Activated T-cell treated with anti-CD3 and anti-CD28 coated beads for 48 hours (primary cell): ENCODE measurements at regions not wholly inside any gene's neighbourhood (a gene's known extent, or its start where the extent isn't known, plus 50 kb on each side); places are given as distances from the start of the nearest gene placed in this dataset.

Experiments
- DNase-seq: peaks from one replicate; pipeline ENCODE4 v3.0.0-alpha.2; 2020; ENCODE audit warnings: low read depth

DNA sequence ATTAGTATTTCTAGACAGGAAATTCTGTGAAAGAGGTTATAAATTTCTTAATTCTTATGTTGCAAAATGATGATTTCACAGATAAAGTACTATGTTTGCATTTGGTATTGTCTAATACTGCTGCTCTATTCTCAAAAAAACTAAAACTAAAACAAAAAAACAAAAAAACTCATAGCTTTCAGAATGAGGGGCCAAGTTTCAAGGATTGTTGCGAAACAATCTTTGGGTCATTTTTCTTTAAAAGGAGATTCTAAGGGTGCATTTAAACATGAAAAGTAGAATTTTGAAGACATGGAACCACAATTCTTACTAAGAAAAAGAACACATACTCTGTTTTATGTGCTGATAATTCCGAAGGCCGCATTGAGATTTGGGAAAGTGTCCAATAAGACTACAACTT, 645.1 kb downstream of the ADGRL2 start:
- DNase-seq = no peak

DNA sequence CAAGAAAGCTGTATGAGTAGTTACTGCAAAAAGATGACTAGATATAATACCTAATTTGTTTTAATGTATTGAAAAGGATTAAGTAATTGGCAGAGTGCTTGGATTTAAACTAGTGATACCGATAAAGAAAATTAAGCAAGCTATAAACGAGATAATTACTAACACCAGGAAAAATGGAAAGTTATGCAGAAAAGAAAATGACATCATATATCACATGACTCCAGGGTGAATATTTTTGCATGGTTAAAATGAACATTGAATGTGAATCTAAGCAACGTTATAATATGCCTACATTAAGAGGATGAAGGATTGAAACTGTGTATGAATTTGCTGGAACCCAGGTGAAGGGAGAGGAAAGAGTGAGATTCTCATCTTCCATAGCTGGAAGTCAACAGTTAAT, 644.4 kb downstream of the ADGRL2 start:
- DNase-seq = no peak

DNA sequence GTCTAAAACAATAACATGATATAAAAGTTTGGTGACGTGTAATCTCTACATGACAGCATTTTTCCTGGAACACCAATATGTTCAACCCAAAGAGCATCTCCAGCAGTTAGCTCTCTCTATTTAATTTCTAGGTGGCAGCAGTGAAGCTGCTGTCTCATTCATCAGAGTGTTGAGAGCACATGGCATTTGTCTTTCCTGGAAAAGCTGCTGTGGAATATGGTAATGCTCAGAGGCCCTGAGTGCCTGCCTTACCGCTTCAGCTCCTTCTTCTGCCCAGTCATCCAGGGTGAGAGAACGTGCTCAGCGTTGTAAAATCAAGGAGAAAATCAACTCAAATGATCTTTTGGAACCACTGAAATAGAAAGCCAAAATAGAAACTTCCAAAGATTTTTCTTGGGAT, 640.7 kb downstream of the ADGRL2 start:
- no peak for DNase-seq

DNA sequence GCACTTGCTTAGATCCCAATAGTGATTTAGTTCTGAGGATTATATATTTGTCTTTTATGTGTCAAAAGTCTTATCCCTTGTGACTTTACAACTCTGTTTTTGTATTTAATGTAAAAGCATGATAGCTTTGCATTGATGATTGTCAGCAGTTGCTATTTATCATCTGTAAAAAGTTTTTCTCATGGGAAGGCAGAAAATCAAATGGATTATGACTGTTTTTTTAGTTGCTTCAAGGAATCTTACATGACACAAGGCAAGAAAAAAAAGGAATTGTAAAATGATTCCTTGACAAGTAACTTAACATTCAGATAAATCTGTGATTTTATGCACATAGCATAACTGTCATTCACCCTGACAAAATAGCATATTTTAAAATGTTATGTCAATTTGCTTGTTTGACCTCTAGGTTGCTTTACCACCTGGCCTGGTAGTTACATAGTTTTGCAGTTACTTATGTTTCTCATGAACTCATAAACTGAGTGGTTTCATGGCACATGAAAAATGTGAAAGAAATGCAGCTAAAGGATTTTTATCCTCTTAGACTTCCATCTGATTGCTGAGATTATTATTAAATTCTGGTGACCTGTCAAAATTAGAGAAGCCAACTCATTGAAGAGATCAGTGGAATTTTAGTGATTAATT, 622.6 kb downstream of the ADGRL2 start:
- no peak for DNase-seq

DNA sequence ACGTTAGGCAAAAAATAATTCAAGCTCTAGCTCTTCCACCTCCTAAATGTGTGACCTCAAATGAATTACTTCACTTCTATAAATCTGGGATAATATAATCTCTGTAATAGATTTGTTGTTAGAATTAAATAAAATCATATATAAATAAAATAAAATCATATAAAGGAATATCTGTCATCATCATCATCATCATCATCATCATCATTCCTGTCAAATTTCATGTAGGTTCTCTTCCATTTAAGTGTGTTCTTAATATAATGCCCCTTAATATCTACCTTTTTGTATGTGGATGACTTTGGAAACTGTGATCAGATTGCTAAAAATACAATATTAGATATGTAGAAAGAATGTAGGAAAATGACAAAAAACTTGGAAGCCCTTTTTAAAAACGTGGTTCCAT, 621.0 kb downstream of the ADGRL2 start:
- DNase-seq = no peak

DNA sequence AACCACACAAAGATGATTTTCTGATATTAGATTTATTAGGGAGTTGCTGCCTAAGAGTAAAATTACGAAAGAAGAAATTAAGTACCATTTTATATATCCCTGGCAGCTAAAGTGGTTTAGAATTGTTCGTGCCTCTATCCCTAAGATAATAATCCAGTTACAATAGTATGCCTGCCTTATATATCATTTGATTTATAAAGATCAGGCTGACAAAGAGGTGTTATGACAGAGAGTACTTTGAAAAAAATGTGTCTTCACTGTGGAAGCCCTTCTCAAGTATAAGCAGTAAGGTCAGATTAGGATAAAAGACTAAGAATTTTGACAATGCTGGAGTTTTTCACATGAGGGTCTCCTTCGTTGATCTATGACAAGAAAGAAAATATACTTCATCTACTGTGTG, 619.9 kb downstream of the ADGRL2 start:
- no peak for DNase-seq

DNA sequence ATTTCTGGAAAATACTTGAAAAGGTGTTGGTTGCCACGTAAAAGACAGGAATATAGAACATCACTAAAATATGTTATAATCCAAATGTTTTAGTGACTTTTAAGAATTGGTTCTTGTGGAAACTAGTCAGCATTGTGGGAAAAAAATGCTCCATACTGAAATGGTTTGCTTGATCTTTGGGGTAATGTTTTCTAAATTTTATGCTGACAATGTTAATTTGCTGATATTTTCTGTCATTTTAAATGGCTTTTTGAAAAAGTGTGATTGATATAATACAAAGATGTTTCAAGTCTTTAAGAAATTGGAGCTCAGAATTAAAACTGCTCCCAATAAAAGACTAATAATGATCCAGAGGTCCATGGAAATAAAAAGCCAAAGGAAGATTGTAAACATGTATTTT, 610.9 kb downstream of the ADGRL2 start:
- no peak for DNase-seq

DNA sequence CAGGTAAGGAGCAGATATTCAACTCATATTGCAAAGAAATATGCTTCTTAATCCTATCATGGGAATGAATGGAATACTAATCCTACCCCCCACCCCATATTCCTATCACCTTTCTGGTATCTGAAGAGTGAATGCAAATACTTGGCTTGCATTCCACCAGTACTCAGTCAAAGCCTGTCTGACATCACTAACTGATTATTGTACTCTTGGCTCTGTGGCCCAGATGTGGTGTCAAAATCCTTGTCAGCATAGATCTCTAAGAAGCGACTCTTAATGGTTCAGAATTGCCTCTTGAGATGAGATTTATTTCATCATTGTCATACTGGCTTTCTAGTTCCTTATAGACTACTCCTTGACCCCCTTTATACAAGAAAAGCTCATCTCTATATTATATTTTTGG, 604.6 kb downstream of the ADGRL2 start:
- no peak for DNase-seq

DNA sequence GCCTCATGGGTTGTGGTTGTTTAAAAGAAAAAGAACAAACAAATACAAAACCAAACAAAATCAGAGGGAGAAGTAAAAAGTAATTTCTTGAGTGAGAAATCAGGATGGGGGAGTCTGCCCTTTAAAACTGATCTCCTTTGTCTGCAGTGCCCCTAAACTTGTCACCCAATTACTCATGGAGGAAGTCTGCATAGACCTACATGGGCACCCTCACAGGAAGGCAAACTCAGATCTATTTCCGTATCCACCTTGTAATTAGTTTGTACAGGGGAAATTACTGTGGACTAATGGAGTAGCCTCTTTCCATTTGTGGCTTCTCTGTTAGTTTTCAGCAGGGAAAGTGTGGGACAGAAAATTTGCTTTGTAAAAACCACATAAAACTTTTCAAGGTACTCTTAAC, 600.4 kb downstream of the ADGRL2 start:
- DNase-seq = no peak

DNA sequence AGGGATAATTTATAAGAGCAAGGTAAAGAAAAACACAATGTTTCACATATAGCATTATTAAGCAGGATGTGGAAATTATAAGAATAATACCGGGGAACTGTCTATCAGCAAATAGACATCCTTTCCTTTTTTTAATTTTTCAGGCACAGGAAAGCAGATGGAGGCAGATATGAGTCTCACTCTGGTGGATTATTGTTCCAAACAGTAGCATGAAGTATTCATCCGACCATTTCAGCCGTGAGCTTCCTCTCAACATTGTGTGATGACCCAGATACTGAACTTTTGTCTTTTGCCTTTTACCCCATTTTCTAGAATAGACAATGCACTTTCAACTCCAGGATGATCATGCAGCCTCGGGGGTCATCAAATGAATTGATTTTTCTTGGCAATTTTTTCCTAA, 599.8 kb downstream of the ADGRL2 start:
- no peak for DNase-seq

DNA sequence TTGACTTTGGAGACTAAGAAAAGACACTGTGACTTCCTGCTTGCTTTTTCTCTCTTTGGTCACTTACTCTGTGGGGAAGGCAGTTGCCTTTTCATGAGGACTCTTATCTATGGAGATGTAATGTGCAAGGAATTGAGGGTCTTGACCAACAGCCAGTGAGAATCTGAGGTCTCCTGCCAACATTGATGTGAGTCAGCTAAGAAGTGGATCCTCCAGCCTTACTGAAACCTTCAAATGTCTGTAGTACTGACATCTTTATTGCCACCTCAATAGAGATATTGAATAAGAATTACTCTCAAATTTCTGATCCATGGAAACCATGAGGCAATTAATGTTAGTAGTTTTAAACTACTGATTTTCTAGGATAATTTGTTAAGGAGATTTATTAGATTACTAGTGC, 598.4 kb downstream of the ADGRL2 start:
- no peak for DNase-seq

DNA sequence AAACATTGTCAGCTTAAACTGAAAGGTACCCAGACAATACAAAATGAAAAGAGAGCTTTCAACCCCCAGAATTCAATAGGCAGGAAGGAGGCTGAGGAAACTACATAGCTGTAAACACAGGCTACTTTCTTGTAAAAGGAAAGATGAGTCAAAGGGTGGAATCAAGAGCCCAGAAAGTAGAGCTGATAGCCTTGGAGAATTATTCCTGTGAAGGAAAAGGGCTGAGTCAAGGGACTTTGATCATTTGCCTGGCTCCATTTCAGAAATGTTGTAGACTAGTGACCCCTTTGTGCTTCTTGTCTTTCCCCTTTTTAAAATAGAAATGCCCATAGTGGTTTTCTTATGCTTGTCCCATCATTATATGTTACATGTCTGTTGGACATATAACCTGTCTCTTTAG, 597.6 kb downstream of the ADGRL2 start:
- DNase-seq = no peak

DNA sequence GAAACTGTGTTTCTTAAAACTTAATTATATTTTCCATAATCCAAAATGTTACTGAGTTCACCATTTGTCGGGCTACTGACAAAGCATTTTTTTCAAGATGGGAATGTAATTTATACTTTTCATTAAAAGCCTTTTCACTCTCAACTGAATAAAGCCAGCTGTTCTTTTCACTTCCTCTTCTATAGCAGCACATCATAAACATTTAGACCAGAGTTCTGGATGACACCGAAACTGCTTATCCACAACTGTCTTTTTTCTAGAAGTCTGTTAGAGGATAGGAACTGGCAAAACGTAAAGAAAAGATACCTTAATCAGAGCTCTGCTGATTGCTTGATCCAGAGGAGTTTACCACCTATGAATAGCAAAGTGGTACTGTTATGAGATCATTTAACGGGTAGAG, 594.7 kb downstream of the ADGRL2 start:
- DNase-seq = no peak

DNA sequence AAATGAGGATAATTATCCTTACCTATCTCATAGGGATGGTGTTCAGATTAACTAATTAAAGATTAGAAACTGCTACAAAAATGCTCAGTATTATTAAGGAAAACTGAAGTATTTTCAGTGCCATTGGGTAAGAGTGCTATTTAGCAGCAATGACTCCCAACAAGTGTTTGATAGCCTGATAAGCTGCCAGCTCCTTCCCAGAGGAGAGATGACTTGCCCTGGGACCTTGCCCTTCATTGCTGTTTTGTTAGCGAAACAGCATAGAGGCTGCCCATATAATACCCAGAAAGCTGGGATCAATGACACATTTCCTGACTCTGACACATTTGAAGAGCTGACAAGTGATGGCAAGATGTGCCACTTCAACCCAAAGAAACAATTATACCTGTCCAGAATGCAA, 592.2 kb downstream of the ADGRL2 start:
- DNase-seq = no peak

DNA sequence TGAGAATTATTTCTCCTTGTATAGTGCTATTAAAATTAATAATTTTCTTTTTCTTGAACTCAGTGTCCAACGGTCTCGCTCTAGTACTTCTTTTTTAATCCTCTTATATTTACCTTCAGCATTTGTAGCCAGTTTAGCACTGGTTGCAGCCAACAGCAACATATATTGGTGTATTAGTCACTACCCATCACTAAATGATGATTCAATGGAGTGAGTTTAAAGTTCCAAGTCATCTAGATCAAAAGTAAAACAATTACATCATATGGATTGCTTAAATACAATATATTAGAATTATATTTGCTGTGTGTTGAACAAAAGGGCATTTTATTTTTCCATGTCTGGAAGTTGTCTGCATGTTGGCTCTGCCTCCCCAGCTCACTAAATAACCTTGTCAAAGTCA, 591.8 kb downstream of the ADGRL2 start:
- DNase-seq = no peak

DNA sequence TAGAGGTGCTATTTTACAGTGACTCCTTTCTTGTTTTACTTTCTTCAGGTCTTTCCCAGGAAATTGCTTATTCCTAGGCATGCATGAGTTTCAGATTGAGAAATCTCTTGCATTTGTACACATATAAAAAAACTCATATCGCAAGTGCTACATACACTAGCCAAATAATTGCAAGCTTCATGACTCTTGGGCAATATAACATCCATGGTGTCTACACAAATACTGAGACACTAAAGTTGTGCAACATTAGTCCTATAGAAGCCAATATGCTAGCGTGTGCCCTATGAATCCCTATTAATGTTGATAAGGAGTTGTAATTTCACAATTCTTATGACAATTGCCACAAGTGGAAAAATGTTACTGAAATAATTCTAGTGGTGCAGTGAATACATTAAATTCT, 591.0 kb downstream of the ADGRL2 start:
- DNase-seq = no peak

DNA sequence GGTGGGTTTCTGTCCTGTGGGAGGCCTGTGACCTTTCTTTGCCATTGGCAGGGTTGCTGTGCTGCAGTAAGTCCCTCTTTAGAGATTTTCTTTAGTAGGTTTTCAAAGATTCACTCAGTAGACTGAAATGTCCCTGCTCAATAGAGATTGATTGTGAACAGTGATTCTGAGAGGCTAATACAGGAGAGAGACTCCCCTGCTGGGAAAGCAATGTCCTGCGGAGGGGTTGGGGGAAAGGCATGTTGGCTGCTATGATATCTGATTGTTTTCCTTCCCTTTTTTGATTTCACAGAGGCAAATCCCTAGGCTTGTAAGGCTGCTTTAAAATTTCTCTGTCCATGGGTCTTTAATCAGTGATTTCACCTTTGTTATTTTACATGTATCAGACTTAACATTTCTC, 589.9 kb downstream of the ADGRL2 start:
- no peak for DNase-seq

DNA sequence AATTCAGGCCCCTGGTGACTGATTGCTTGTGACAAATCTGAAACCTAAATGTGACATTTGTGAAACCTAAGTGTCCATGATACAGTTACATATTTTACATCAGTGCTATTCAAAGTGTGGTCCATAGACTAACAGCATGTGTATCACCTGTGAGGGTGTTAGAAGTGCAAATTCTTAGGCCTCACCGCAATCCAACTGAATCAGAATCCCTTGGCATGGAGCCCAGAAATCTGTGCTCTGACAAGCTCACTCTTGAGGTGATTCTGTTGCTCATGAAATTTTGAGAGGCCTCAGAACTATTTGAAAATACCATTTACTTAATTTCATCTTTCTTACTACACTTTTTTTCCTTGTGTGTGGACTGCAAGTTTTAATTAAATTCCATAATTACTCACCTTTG, 587.9 kb downstream of the ADGRL2 start:
- DNase-seq = no peak

DNA sequence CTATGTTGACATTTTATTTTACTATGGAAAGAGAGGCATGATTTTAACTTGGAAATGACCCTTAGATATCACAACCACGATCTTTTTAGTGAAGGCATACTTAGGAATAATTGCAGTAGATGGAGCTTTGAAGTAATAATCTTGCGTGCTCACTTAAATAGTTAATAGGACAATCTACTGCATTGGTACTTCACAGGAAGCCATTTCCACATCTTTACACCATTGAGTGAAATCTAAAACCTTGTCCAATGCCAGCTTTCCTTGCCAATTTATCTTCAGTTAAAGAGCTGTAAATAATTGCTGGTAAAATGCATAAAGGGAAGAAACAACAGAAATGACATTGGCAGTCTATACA, 586.3 kb downstream of the ADGRL2 start:
- DNase-seq = no peak

DNA sequence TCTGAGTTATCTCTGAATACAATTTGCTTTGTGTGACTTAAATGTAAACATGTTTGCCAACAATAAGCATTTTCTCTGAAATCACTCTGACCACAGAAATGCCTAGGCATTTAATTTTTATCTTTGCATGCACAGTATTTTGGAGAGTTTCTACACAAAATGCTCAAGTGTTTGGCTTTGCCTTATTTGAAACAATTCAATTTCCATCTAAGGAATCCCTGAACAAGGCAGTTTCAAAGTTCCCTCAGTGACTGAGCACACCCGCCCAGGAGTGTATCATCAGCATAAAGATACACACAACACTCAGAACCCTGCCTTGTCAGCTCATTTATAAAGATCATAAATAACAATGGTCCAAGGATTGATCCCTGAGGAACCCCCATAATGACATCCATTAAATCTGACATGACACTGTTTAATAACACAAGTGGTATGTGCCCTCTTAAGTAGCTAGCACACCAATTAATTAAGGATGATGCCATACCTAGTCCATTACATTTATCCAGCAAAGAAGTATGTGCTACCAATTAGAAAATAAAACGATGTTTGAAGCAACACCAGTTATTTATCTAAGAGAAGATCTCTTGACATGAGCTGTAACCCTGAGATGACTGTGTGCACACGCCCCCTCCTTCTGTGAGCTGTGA, 585.8 kb downstream of the ADGRL2 start:
- DNase-seq = no peak

DNA sequence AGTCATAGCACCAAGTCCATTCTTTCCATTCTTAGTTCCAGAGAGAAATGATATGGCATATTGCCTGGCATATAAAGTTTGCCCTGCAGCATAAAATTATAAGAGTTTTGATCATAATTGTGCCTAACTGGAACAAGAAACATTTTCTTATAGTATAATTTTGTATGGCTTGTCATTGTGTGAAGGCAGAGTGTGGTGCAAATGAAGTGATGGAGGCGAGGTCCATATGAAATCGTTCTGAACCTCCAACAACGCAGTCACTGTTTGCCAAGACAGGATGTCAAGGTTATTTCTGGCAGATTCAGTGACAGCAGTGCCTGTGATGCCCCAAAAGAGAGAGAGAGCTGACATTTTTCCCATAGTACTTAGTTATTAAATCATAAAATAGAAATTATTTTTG, 584.0 kb downstream of the ADGRL2 start:
- DNase-seq = no peak

DNA sequence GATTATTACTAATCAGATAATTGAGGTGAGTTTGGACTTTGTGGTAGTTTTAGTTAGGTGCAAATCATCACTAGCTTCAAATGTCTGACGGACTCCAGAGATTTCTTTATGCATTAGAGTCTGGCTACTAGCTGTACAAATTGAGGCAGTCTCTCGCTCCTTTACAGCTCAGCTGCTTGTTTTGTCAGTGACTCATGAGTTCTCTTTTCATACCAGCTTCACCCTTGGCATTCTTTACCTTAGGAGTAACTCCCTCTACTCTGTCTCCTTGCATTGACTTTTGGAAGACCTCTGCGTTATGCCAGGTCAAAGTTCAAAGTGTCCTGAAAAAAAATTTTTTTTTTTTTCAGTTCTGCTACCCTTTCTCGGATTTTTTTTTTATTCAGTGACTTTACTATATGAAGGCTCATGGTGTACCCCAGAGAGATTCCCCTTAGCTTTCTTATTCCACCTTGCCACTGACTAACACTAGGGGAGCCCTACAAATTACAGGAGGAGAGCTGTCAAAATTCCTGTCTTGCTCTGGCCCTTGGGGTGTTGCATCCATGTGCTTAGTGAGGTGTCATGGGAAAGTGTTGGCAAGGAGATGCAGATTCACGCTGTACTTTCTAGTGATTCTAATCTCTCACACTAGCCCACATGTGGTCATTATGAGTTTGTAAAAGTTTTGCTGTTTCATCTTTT, 576.6 kb downstream of the ADGRL2 start:
- DNase-seq = no peak

DNA sequence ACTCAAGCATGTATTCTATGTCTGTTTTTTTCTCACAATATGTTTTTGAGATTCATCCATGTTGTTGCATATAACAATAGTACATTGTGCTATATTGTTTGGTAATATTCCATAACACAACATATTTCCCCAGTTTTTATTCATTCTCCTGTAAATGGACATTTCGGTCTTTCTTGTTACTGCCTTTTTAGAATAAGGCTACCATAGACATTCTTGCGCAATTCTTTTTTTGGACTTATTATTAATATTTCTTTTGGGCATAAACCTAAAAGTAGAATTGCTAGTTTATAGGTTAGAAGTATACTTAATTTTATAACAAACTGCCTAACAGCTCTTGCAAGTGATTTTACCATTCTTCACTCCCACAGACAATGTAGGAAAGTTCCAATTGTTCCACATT, 573.0 kb downstream of the ADGRL2 start:
- no peak for DNase-seq
